IPS-18a (cell line): ENCODE measurements at regions not wholly inside any gene's neighbourhood (a gene's known extent, or its start where the extent isn't known, plus 50 kb on each side); places are given as distances from the start of the nearest gene placed in this dataset.
A peak's percentile ranks its signal among the peaks of the same experiment; 100 is the strongest.

Experiments used
- H3K27ac ChIP-seq: one replicate; pipeline ENCODE4 v1.5.1; 2013; ENCODE audit warnings: low read length
- H3K27me3 ChIP-seq: one replicate; pipeline ENCODE4 v1.6.1; 2013; ENCODE audit warnings: mild to moderate bottlenecking, low read length; ENCODE audit not compliant: control insufficient read depth, insufficient read depth
- H3K36me3 ChIP-seq: one replicate; pipeline ENCODE4 v1.6.1; 2013; ENCODE audit warnings: low read depth, low read length; ENCODE audit not compliant: control insufficient read depth
- H3K4me1 ChIP-seq: one replicate; pipeline ENCODE4 v1.6.1; 2013; ENCODE audit warnings: low read depth, low read length; ENCODE audit not compliant: control insufficient read depth
- H3K4me3 ChIP-seq: one replicate; pipeline ENCODE4 v1.5.1; 2013; ENCODE audit warnings: low read length
- H3K9ac ChIP-seq: one replicate; pipeline ENCODE4 v1.6.1; 2013; ENCODE audit warnings: mild to moderate bottlenecking, low read length, moderate library complexity
- H3K9me3 ChIP-seq: one replicate; pipeline ENCODE4 v1.6.1; 2013; ENCODE audit warnings: low read depth, low read length; ENCODE audit not compliant: control insufficient read depth

DNA sequence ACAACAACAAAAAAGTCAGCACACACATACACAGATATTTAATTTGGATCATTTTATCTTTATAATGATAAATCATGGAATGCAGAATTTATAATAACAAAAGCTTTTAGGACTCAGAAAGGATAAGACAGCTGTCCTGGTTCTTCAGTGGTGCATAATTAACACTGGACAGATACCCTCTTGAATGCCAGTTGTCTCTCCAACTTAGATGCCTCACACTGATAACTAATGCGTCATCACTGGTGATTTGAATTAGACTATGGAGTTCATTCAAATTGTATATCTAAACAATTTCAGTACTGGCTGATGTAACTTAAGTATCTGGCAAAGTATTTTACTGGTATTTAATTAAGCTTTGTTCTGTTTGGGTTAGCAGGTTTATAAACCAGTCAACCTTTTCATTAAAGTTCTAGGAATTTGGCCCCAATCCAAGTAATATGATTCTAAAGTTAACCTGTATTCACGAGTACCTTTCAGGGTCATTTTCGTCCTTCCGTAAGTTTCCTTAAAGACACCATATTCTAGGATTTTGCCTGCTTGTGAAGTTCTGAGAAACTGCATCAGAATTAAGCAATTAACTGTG is 1199.5 kb upstream of the TMPRSS15 start:
- H3K36me3 ChIP-seq, result no peaks in the 10 kb centered on the region
- peaks cover 24% of the 10 kb centered on the region for H3K4me1 ChIP-seq
- no peak overlapping the region for H3K4me3 ChIP-seq
- H3K27me3 ChIP-seq, result no peaks in the 10 kb centered on the region
- H3K27ac ChIP-seq, result no peak overlapping the region
- H3K9ac ChIP-seq, result no peak overlapping the region
- no peaks in the 10 kb centered on the region for H3K9me3 ChIP-seq

GRCh38 chr21:19608101-19608621 is 1204.6 kb upstream of the TMPRSS15 start:
- Histone ChIP-seq H3K4me1 (peaks cover 28% of the 10 kb centered on the region), H3K9ac (no peak overlapping the region), H3K9me3 (no peaks in the 10 kb centered on the region), H3K4me3 (no peak overlapping the region), H3K27me3 (no peaks in the 10 kb centered on the region), H3K27ac (peak overlapping the region; percentile 16), H3K36me3 (no peaks in the 10 kb centered on the region)

GRCh38 chr21:19609611-19610010 is 1206.0 kb upstream of the TMPRSS15 start:
- H3K36me3 ChIP-seq, result no peaks in the 10 kb centered on the region
- H3K4me3 ChIP-seq, result no peak overlapping the region
- H3K9me3 ChIP-seq, result no peaks in the 10 kb centered on the region
- no peaks in the 10 kb centered on the region for H3K27me3 ChIP-seq
- no peak overlapping the region for H3K27ac ChIP-seq
- no peak overlapping the region for H3K9ac ChIP-seq
- H3K4me1 ChIP-seq, result peaks cover 28% of the 10 kb centered on the region

DNA sequence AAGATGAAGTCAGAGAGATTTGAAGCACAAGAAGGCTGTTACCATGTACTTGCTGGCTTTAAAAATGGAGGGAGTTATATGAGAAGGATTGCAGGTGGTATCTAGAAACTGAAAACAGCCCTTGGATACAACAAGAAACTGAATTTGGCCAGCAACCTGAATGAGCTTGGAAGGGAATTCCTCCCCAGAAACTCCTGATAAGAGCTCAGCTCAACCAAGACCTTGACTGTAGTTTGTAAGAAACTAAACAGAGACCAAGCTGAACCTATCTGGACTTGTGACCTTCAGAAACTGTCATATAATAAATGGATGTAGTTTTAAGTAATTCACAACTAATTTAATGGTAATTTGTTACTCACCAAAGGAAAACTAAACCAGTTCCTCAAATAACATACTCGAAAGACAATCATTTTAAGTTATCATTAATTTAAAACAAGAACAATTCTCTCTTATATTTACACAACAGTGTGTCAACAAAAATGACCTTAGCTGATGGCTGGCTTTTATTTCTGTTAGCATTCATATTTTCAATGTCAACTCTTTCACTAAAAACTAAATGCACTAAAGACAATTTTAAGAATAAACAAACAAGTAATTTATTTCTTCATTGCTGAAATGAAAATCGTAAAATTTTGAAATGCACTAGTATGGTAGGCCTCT is 1218.4 kb upstream of the TMPRSS15 start:
- Histone ChIP-seq H3K27me3 (no peaks in the 10 kb centered on the region), H3K9me3 (no peaks in the 10 kb centered on the region), H3K36me3 (no peaks in the 10 kb centered on the region), H3K27ac (no peak overlapping the region), H3K4me1 (no peaks in the 10 kb centered on the region), H3K9ac (no peak overlapping the region), H3K4me3 (no peak overlapping the region)

GRCh38 chr21:19640964-19641363 is 1237.4 kb upstream of the TMPRSS15 start:
- no peaks in the 10 kb centered on the region for H3K36me3 ChIP-seq
- H3K9ac ChIP-seq, result no peak overlapping the region
- no peaks in the 10 kb centered on the region for H3K27me3 ChIP-seq
- H3K4me3 ChIP-seq, result no peak overlapping the region
- no peaks in the 10 kb centered on the region for H3K9me3 ChIP-seq
- no peak overlapping the region for H3K27ac ChIP-seq
- no peaks in the 10 kb centered on the region for H3K4me1 ChIP-seq

GRCh38 chr21:19648391-19648790 is 1244.8 kb upstream of the TMPRSS15 start:
- H3K27ac ChIP-seq, result no peak overlapping the region
- H3K4me1 ChIP-seq, result no peaks in the 10 kb centered on the region
- H3K4me3 ChIP-seq, result no peak overlapping the region
- no peaks in the 10 kb centered on the region for H3K36me3 ChIP-seq
- no peaks in the 10 kb centered on the region for H3K27me3 ChIP-seq
- no peaks in the 10 kb centered on the region for H3K9me3 ChIP-seq
- H3K9ac ChIP-seq, result no peak overlapping the region

GRCh38 chr21:19683492-19683891 is 1279.9 kb upstream of the TMPRSS15 start:
- Histone ChIP-seq H3K27me3 (no peaks in the 10 kb centered on the region), H3K9me3 (no peaks in the 10 kb centered on the region), H3K4me3 (no peak overlapping the region), H3K27ac (no peak overlapping the region), H3K9ac (no peak overlapping the region), H3K36me3 (no peaks in the 10 kb centered on the region), H3K4me1 (peaks cover 4% of the 10 kb centered on the region)

GRCh38 chr21:19684328-19684727 is 1280.7 kb upstream of the TMPRSS15 start:
- Histone ChIP-seq H3K27me3 (no peaks in the 10 kb centered on the region), H3K27ac (no peak overlapping the region), H3K9ac (no peak overlapping the region), H3K9me3 (no peaks in the 10 kb centered on the region), H3K36me3 (no peaks in the 10 kb centered on the region), H3K4me3 (no peak overlapping the region), H3K4me1 (peaks cover 4% of the 10 kb centered on the region)

- Histone ChIP-seq H3K9ac (no peak overlapping the region), H3K4me1 (no peaks in the 10 kb centered on the region), H3K27me3 (no peaks in the 10 kb centered on the region), H3K36me3 (no peaks in the 10 kb centered on the region), H3K27ac (no peak overlapping the region), H3K9me3 (no peaks in the 10 kb centered on the region), H3K4me3 (no peak overlapping the region)
Observed at GRCh38 chr21:19692231-19692630, 1288.6 kb upstream of the TMPRSS15 start.

DNA sequence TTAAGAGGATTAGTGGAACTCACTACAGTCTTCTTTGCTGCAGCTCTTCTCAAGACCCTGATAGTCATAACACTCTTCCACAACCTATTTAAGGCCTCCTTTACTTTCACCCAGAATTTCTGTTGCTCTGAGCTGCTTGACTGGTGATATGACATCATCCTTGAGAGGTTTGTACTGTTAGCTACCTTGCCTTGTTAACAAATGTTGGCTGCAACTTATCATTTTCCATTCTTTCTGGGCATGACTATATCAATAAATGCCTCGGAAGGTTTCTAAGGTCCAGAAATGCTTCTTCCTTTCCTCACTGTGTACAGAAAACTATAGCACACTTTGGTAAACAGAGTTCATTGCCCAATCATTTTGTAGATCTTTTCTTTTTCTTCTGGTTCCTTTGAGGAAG is 1292.2 kb upstream of the TMPRSS15 start:
- Histone ChIP-seq H3K9me3 (no peaks in the 10 kb centered on the region), H3K9ac (no peak overlapping the region), H3K36me3 (no peaks in the 10 kb centered on the region), H3K27ac (no peak overlapping the region), H3K27me3 (no peaks in the 10 kb centered on the region), H3K4me3 (no peak overlapping the region), H3K4me1 (no peaks in the 10 kb centered on the region)

- H3K9ac ChIP-seq, result no peak overlapping the region
- H3K4me1 ChIP-seq, result no peaks in the 10 kb centered on the region
- no peak overlapping the region for H3K27ac ChIP-seq
Observed at GRCh38 chr21:19700476-19700875, 1296.9 kb upstream of the TMPRSS15 start.

DNA sequence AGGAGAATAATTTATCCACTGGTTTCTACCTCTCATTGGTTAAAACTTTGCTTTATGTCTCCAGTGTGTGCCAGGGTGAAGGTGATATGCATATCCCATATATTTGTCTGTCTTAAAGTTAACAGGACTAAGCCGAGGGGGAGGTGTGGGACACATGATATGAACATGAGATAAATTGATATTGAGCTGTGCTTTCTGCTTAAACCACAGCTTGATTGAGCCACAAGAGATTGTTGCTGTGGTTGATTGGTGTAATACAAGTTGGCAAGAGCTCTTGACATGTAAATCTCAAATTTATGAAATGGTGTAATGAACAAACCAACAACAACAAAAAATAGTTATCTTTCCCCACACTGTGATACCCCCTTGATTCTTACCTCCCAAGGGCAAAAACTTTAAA is 1295.5 kb upstream of the NCAM2 start:
- H3K27ac ChIP-seq, result no peak overlapping the region
- no peaks in the 10 kb centered on the region for H3K9me3 ChIP-seq

More at GRCh38 chr21:19700476-19700875, 1296.9 kb upstream of the TMPRSS15 start:
- Histone ChIP-seq H3K27me3 (no peaks in the 10 kb centered on the region), H3K4me3 (no peak overlapping the region), H3K36me3 (no peaks in the 10 kb centered on the region), H3K9me3 (no peaks in the 10 kb centered on the region)

More for the DNA sequence above, 1295.5 kb upstream of the NCAM2 start:
- H3K9ac ChIP-seq, result no peak overlapping the region
- H3K4me1 ChIP-seq, result no peaks in the 10 kb centered on the region
- no peak overlapping the region for H3K4me3 ChIP-seq
- H3K27me3 ChIP-seq, result no peaks in the 10 kb centered on the region
- H3K36me3 ChIP-seq, result no peaks in the 10 kb centered on the region
